Uterus (tissue), 3 donors: ENCODE measurements at regions not wholly inside any gene's neighbourhood (a gene's known extent, or its start where the extent isn't known, plus 50 kb on each side); places are given as distances from the start of the nearest gene placed in this dataset.

ENCODE experiments used
- DNase-seq, 2 donors: peaks; one replicate each; pipeline ENCODE4 v3.0.0-alpha.2; 2019 to 2020
- H3K27ac ChIP-seq, 2 donors: fragments of 200-600 bp; sonication (generic); 1 replicate in 1 of 2; 2 replicates in 1 of 2; pipeline ENCODE4 v1.5.1; 2016 to 2018
- H3K27me3 ChIP-seq, 2 donors: fragments of 200-600 bp; sonication (generic); one replicate each; pipeline ENCODE4 v1.5.1; 2018 to 2019; ENCODE audit warnings: control low read depth in 1 of 2
- H3K36me3 ChIP-seq, 2 donors: fragments of 200-600 bp; sonication (generic); one replicate each; pipeline ENCODE4 v1.5.1; 2019; ENCODE audit warnings: control low read depth in 1 of 2
- H3K4me1 ChIP-seq, 2 donors: fragments of 200-600 bp; sonication (generic); one replicate each; pipeline ENCODE4 v1.5.1; 2018 to 2019; ENCODE audit warnings: control low read depth in 1 of 2
- H3K4me3 ChIP-seq, 2 donors: fragments of 200-600 bp; sonication (generic); 1 replicate in 1 of 2; 2 replicates in 1 of 2; pipeline ENCODE4 v1.5.1; 2018 to 2019; ENCODE audit warnings: mild to moderate bottlenecking in 1 of 2
- H3K9me3 ChIP-seq, 2 donors: fragments of 200-600 bp; sonication (generic); one replicate each; pipeline ENCODE4 v1.5.1; 2019; ENCODE audit warnings: control low read depth in 1 of 2
- POLR2A ChIP-seq, 2 donors: fragments of 450-650 bp; IDR thresholded peaks; one replicate each; pipeline ENCODE4 v1.6.1; 2016; ENCODE audit warnings: antibody characterized with exemption in 2 of 2, mild to moderate bottlenecking in 1 of 2, moderate library complexity in 1 of 2
- intact Hi-C: fragments of 100-400 bp; cut with DNase I; formaldehyde crosslinking; loops from one replicate; pipeline ENCODE4 v1.15.1; 2023; ENCODE audit warnings: low total_unique reads
- TF ChIP-seq, protein P1 (sequence below), 4 experiments: fragments of 200-600 bp in 2 of 4; fragments of 450-650 bp in 2 of 4; sonication (generic) in 2 of 4; IDR thresholded peaks; one replicate each; pipeline ENCODE4 v1.5.1; 2016 to 2019; ENCODE audit warnings: antibody characterized with exemption in 4 of 4, mild to moderate bottlenecking in 2 of 4, moderate library complexity in 1 of 4
- donor health status: DM: yes; HTN: yes; CAD: no.

DNA sequence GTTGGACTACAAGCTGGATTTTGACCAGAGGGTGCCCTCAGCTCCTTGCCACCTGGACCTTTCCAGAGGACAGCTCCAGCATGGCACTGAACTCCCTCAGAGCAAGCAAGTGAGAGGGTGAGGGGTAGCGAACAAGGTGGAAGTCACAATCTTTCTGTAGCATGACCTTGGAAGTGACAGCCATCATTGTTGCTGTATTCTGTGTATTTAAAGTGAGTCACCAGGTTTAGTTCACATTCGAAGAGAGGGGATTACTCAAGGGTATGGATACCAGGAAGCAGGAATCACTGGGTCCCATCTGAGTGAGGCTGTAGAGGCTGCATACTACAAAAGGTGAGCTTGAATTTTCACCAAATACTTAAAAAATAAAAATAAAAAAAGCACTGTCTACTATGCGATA is 280.0 kb upstream of the SPTLC3 start:
- no peak for DNase-seq
- TF ChIP-seq POLR2A (IDR thresholded peaks at IDR 0.05) = no peak
- TF ChIP-seq, protein P1, sequence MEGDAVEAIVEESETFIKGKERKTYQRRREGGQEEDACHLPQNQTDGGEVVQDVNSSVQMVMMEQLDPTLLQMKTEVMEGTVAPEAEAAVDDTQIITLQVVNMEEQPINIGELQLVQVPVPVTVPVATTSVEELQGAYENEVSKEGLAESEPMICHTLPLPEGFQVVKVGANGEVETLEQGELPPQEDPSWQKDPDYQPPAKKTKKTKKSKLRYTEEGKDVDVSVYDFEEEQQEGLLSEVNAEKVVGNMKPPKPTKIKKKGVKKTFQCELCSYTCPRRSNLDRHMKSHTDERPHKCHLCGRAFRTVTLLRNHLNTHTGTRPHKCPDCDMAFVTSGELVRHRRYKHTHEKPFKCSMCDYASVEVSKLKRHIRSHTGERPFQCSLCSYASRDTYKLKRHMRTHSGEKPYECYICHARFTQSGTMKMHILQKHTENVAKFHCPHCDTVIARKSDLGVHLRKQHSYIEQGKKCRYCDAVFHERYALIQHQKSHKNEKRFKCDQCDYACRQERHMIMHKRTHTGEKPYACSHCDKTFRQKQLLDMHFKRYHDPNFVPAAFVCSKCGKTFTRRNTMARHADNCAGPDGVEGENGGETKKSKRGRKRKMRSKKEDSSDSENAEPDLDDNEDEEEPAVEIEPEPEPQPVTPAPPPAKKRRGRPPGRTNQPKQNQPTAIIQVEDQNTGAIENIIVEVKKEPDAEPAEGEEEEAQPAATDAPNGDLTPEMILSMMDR (IDR thresholded peaks at IDR 0.05) = no peak

DNA sequence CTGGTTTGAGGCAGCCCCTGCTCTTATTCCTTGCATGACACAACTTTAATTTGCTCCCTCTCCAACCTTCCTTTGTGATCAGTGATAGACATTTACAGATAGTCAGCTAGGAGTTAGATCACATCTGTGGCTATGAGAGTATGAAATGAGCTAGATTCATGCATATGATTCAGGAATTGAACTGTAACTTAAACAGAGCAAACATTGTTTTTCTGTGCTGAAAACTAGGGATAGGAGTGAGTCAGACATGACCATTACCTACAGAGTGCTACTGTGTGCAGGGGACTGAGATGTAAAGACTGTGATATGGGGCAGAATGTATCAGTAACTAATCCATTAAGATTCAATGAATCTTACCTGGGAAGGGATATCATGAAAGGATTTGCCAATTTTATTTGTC is 279.4 kb upstream of the SPTLC3 start:
- Histone ChIP-seq H3K36me3 (no peaks in the 10 kb centered on the region), H3K4me1 (no peaks in the 10 kb centered on the region), H3K27me3 (no peaks in the 10 kb centered on the region), H3K9me3 (no peaks in the 10 kb centered on the region), H3K27ac (no peak overlapping the region), H3K4me3 (no peak overlapping the region)
- no peak for DNase-seq
- intact Hi-C loops = no loop called here
- TF ChIP-seq POLR2A (IDR thresholded peaks at IDR 0.05) = no peak
- TF ChIP-seq, protein P1 (IDR thresholded peaks at IDR 0.05) = no peak

More for the DNA sequence above, 280.0 kb upstream of the SPTLC3 start:
- Histone ChIP-seq H3K36me3 (no peaks in the 10 kb centered on the region), H3K27ac (no peak overlapping the region), H3K4me1 (no peaks in the 10 kb centered on the region), H3K4me3 (no peak overlapping the region), H3K27me3 (no peaks in the 10 kb centered on the region), H3K9me3 (no peaks in the 10 kb centered on the region)
- intact Hi-C loops = no loop called here

DNA sequence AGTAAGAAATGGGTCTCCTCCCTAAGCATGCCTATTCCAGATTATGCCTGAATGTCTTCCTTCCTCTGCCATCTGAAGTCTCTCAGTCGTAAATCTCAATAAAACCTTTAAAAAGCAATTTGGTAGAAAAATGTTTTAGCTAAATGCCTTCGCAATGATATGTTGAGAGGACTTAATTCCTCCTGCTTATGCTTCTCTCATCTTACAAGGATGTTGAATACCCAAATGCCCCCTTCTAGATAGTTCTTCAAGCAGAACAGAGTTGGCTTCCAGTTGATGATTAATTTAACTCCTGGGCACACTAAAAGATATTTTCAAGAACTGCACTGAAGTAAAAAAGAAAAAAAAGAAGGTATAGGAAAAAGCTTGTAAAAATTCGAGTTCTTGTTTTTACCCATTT is 275.0 kb upstream of the SPTLC3 start:
- TF ChIP-seq POLR2A (IDR thresholded peaks at IDR 0.05) = no peak
- TF ChIP-seq, protein P1 (IDR thresholded peaks at IDR 0.05) = no peak

DNA sequence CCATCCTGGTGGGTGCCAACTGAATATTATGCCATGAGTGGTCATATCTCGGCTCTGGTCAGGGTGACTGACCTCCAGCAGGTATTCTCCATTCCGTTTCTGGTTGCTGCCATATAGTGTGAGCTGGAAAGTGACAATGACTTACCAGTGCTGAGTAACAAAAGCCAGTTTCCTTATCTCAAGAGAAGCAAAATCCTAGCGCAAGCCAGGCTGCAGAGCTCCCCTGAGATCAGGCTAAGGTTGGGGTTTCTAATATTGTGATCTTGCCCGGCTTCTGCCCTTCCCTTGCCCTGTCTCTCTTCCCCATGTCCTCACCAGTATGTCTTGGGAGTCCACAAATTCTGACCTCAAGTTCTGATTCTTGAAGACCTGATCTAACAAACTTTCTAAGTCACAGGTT is 271.3 kb upstream of the SPTLC3 start:
- Histone ChIP-seq H3K4me1 (no peaks in the 10 kb centered on the region), H3K4me3 (no peak overlapping the region), H3K9me3 (no peaks in the 10 kb centered on the region), H3K27me3 (no peaks in the 10 kb centered on the region), H3K27ac (no peak overlapping the region), H3K36me3 (no peaks in the 10 kb centered on the region)
- intact Hi-C loops = no loop called here
- DNase-seq = no peak
- TF ChIP-seq, protein P1 (IDR thresholded peaks at IDR 0.05) = no peak
- no peak for TF ChIP-seq POLR2A (IDR thresholded peaks at IDR 0.05)

More for the DNA sequence above, 275.0 kb upstream of the SPTLC3 start:
- Histone ChIP-seq H3K27ac (no peak overlapping the region), H3K27me3 (no peaks in the 10 kb centered on the region), H3K9me3 (no peaks in the 10 kb centered on the region), H3K4me1 (no peaks in the 10 kb centered on the region), H3K4me3 (no peak overlapping the region), H3K36me3 (no peaks in the 10 kb centered on the region)
- intact Hi-C loops = no loop called here
- DNase-seq = no peak

DNA sequence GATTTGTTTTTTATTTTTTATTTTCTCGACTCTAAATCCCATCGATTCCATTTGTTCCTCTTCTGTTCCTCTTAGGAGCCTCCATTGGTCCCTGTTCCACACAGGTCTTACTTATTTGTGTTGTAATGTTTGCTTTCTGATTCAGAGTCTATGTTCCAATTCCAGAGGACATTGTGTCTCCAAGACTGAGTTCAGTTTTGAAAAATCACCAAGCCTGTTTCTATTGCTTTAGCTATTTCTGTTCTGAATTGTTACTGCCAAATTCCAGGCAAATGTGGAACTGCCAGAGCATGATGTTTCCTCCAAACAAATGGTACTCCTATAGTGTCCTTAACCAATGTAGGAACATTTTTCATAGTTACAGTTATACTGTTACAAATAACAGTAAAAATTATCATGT is 270.9 kb upstream of the SPTLC3 start:
- intact Hi-C loops = no loop called here
- H3K27me3 ChIP-seq = no peaks in the 10 kb centered on the region
- H3K9me3 ChIP-seq = no peaks in the 10 kb centered on the region
- no peaks in the 10 kb centered on the region for H3K4me1 ChIP-seq
- H3K36me3 ChIP-seq = no peaks in the 10 kb centered on the region
- DNase-seq = no peak
- H3K27ac ChIP-seq = no peak overlapping the region
- H3K4me3 ChIP-seq = no peak overlapping the region
- TF ChIP-seq, protein P1 (IDR thresholded peaks at IDR 0.05) = no peak
- no peak for TF ChIP-seq POLR2A (IDR thresholded peaks at IDR 0.05)
